DND-41 (cell line): ENCODE measurements at regions not wholly inside any gene's neighbourhood (a gene's known extent, or its start where the extent isn't known, plus 50 kb on each side); places are given as distances from the start of the nearest gene placed in this dataset.

Experiments
- ATAC-seq: fragments of 200-7000 bp; cut with Tn5 transposase; 3 replicates; pipeline ENCODE4 v1.9.1; 2021; ENCODE audit warnings: low read depth; ENCODE audit not compliant: insufficient read depth
- DNase-seq: peaks from one replicate; pipeline ENCODE4 v3.0.0-alpha.2; 2020
- H2AFZ ChIP-seq: 2 replicates; pipeline ENCODE4 v1.6.0; 2012; ENCODE audit warnings: low read depth, low read length
- H3K27ac ChIP-seq: 2 replicates; pipeline ENCODE4 v1.5.1; 2012; ENCODE audit warnings: low read length, inconsistent platforms
- H3K27me3 ChIP-seq: fragments of 200-600 bp; sonication (generic); 2 replicates; pipeline ENCODE4 v1.6.0; 2012; ENCODE audit warnings: low read length, mild to moderate bottlenecking, inconsistent platforms; ENCODE audit not compliant: insufficient read depth, poor library complexity
- H3K36me3 ChIP-seq: 2 replicates; pipeline ENCODE4 v1.5.1; 2012; ENCODE audit warnings: low read length, inconsistent platforms; ENCODE audit not compliant: insufficient read depth
- H3K4me1 ChIP-seq: 2 replicates; pipeline ENCODE4 v1.5.1; 2012; ENCODE audit warnings: mild to moderate bottlenecking, low read length; ENCODE audit not compliant: insufficient read depth
- H3K4me2 ChIP-seq: 2 replicates; pipeline ENCODE4 v1.6.0; 2012; ENCODE audit warnings: mild to moderate bottlenecking, moderate library complexity, low read length, inconsistent platforms; ENCODE audit not compliant: insufficient read depth
- H3K4me3 ChIP-seq, 2 experiments: fragments of 200-600 bp in 1 of 2; shearing (Covaris generic) in 1 of 2; 2 replicates each; pipeline ENCODE4 v1.5.1; 2012 to 2016; ENCODE audit warnings: inconsistent platforms in 2 of 2, low read length in 2 of 2, mild to moderate bottlenecking in 2 of 2, low read depth in 1 of 2, moderate library complexity in 1 of 2
- H3K79me2 ChIP-seq: 2 replicates; pipeline ENCODE4 v1.6.0; 2012; ENCODE audit warnings: low read length, inconsistent platforms; ENCODE audit not compliant: insufficient read depth
- H3K9ac ChIP-seq: 2 replicates; pipeline ENCODE4 v1.6.0; 2012; ENCODE audit warnings: low read depth, mild to moderate bottlenecking, inconsistent platforms, low read length, moderate library complexity
- H3K9me3 ChIP-seq: 2 replicates; pipeline ENCODE4 v1.5.1; 2012; ENCODE audit warnings: low read length, moderate library complexity, mild to moderate bottlenecking, inconsistent platforms; ENCODE audit not compliant: insufficient read depth, severe bottlenecking
- H4K20me1 ChIP-seq: 2 replicates; pipeline ENCODE4 v1.6.0; 2012; ENCODE audit warnings: low read length; ENCODE audit not compliant: insufficient read depth
- EZH2 ChIP-seq: IDR thresholded peaks from 3 replicates; pipeline ENCODE4 v1.6.1; 2012; ENCODE audit warnings: borderline replicate concordance, low read depth, mild to moderate bottlenecking, moderate library complexity, low read length, inconsistent platforms; ENCODE audit not compliant: severe bottlenecking
- TF ChIP-seq, protein P1 (sequence below): IDR thresholded peaks from 2 replicates; pipeline ENCODE4 v1.5.1; 2012; ENCODE audit warnings: borderline replicate concordance, low read length, moderate library complexity, mild to moderate bottlenecking; ENCODE audit not compliant: poor library complexity, severe bottlenecking; ENCODE audit errors: extremely low read depth

DNA sequence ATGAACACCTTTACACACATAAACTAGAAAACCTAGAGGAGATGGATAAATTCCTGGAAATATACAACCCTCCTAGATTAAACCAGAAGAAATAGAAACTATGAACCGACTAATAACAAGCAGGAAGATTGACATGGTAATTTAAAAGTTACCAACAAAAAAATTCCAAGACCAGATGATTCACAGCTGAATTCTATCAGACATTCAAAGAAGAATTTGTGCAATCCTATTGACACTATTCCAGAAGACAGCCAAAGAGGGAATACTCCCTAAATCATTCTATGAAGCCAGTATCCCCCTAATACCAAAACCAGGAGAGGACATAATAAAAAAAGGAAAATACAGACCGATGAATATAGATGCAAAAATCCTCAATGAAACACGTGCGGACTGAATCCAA, 102.6 kb upstream of the KRR1 start:
- Histone ChIP-seq H3K27me3 (no peaks in the 10 kb centered on the region), H3K9ac (no peak overlapping the region), H3K36me3 (no peaks in the 10 kb centered on the region), H3K27ac (no peak overlapping the region), H4K20me1 (no peaks in the 10 kb centered on the region), H2AFZ (no peak overlapping the region), H3K4me1 (no peaks in the 10 kb centered on the region), H3K9me3 (no peaks in the 10 kb centered on the region), H3K4me2 (no peak overlapping the region), H3K4me3 (no peak overlapping the region), H3K79me2 (no peaks in the 10 kb centered on the region)
- TF ChIP-seq, protein P1, sequence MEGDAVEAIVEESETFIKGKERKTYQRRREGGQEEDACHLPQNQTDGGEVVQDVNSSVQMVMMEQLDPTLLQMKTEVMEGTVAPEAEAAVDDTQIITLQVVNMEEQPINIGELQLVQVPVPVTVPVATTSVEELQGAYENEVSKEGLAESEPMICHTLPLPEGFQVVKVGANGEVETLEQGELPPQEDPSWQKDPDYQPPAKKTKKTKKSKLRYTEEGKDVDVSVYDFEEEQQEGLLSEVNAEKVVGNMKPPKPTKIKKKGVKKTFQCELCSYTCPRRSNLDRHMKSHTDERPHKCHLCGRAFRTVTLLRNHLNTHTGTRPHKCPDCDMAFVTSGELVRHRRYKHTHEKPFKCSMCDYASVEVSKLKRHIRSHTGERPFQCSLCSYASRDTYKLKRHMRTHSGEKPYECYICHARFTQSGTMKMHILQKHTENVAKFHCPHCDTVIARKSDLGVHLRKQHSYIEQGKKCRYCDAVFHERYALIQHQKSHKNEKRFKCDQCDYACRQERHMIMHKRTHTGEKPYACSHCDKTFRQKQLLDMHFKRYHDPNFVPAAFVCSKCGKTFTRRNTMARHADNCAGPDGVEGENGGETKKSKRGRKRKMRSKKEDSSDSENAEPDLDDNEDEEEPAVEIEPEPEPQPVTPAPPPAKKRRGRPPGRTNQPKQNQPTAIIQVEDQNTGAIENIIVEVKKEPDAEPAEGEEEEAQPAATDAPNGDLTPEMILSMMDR, result no peak
- no peak for TF ChIP-seq EZH2
- DNase-seq (no peak), ATAC-seq (no peak)

GRCh38 chr12:75611041-75611440, 99.6 kb upstream of the KRR1 start:
- Histone ChIP-seq H3K27ac (no peak overlapping the region), H4K20me1 (no peaks in the 10 kb centered on the region), H2AFZ (no peak overlapping the region), H3K4me1 (no peaks in the 10 kb centered on the region), H3K4me2 (no peak overlapping the region), H3K36me3 (no peaks in the 10 kb centered on the region), H3K4me3 (no peak overlapping the region), H3K9me3 (no peaks in the 10 kb centered on the region), H3K27me3 (no peaks in the 10 kb centered on the region), H3K79me2 (no peaks in the 10 kb centered on the region), H3K9ac (no peak overlapping the region)
- no peak for DNase-seq
- TF ChIP-seq EZH2, result no peak
- TF ChIP-seq, protein P1, result no peak
- ATAC-seq, result no peak

- Histone ChIP-seq H3K4me3 (no peak overlapping the region), H3K4me2 (no peak overlapping the region), H3K9me3 (no peaks in the 10 kb centered on the region), H3K27me3 (no peaks in the 10 kb centered on the region), H3K9ac (no peak overlapping the region), H3K27ac (no peak overlapping the region), H3K4me1 (no peaks in the 10 kb centered on the region), H3K79me2 (no peaks in the 10 kb centered on the region), H3K36me3 (no peaks in the 10 kb centered on the region), H2AFZ (no peak overlapping the region), H4K20me1 (no peaks in the 10 kb centered on the region)
- no peak for TF ChIP-seq EZH2
- TF ChIP-seq, protein P1, result no peak
- no peak for DNase-seq
- no peak for ATAC-seq
These were observed 95.5 kb upstream of the KRR1 start for GRCh38 chr12:75606956-75607355.

DNA sequence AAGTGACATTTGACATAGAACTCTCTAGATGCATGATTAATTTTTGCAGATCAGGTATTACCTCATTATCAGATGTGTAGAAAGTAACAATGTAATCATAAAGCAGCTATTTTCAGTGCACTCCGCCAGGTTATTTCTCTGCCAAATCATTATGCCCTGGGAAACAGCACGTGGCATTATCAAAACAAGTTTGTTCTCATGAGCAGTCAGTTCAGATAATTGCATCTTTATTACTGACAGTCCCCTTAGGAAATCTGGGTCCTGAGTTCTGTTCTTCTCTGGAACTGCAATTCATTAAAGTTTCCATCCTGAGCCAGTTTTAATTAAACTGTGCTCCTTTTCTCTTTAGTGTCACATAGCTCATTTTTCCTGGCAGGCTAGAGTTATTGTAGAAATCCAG, 94.7 kb upstream of the KRR1 start:
- Histone ChIP-seq H3K9me3 (no peaks in the 10 kb centered on the region), H3K4me3 (no peak overlapping the region), H2AFZ (no peak overlapping the region), H3K79me2 (no peaks in the 10 kb centered on the region), H3K4me2 (no peak overlapping the region), H3K4me1 (no peaks in the 10 kb centered on the region), H3K9ac (no peak overlapping the region), H4K20me1 (no peaks in the 10 kb centered on the region), H3K27ac (no peak overlapping the region), H3K36me3 (no peaks in the 10 kb centered on the region), H3K27me3 (no peaks in the 10 kb centered on the region)
- TF ChIP-seq, protein P1, result no peak
- TF ChIP-seq EZH2, result no peak
- DNase-seq, result no peak
- ATAC-seq, result no peak
